SIG-M5 (cell line): ENCODE measurements at regions not wholly inside any gene's neighbourhood (a gene's known extent, or its start where the extent isn't known, plus 50 kb on each side); places are given as distances from the start of the nearest gene placed in this dataset.

Experiments
- DNase-seq: peaks from one replicate; lab custom pipeline; 2025; lab: John Stamatoyannopoulos, UW

- no peak for DNase-seq
Observed at GRCh38 chr5:39605145-39605544, 180.4 kb upstream of the DAB2 start.

GRCh38 chr5:39604491-39604890, 179.7 kb upstream of the DAB2 start:
- no peak for DNase-seq

GRCh38 chr5:39599721-39600431, 175.1 kb upstream of the DAB2 start:
- DNase-seq, result no peak

- no peak for DNase-seq
Observed at GRCh38 chr5:39598661-39599248, 174.0 kb upstream of the DAB2 start.

- DNase-seq, result no peak
Observed at GRCh38 chr5:39588179-39588578, 163.4 kb upstream of the DAB2 start.

GRCh38 chr5:39587675-39588074, 162.9 kb upstream of the DAB2 start:
- no peak for DNase-seq

GRCh38 chr5:39586185-39586584, 161.4 kb upstream of the DAB2 start:
- DNase-seq, result no peak

GRCh38 chr5:39584927-39585326, 160.1 kb upstream of the DAB2 start:
- DNase-seq, result no peak

- DNase-seq, result no peak
Observed at GRCh38 chr5:39580702-39581453, 156.1 kb upstream of the DAB2 start.

GRCh38 chr5:39579750-39580149, 155.0 kb upstream of the DAB2 start:
- DNase-seq, result no peak

GRCh38 chr5:39578887-39579497, 154.2 kb upstream of the DAB2 start:
- DNase-seq, result no peak

- no peak for DNase-seq
Observed at GRCh38 chr5:39577529-39577928, 152.7 kb upstream of the DAB2 start.

GRCh38 chr5:39570403-39571027, 145.7 kb upstream of the DAB2 start:
- DNase-seq, result no peak

GRCh38 chr5:39569857-39570256, 145.1 kb upstream of the DAB2 start:
- DNase-seq, result no peak

GRCh38 chr5:39566891-39567290, 142.1 kb upstream of the DAB2 start:
- no peak for DNase-seq

GRCh38 chr5:39566029-39566428, 141.2 kb upstream of the DAB2 start:
- DNase-seq, result no peak

GRCh38 chr5:39561421-39561820, 136.6 kb upstream of the DAB2 start:
- DNase-seq, result no peak

GRCh38 chr5:39560726-39561125, 135.9 kb upstream of the DAB2 start:
- DNase-seq, result no peak

- DNase-seq, result no peak
Observed at GRCh38 chr5:39559923-39560322, 135.1 kb upstream of the DAB2 start.

GRCh38 chr5:39558541-39558940, 133.8 kb upstream of the DAB2 start:
- DNase-seq, result no peak

- no peak for DNase-seq
Observed at GRCh38 chr5:39555788-39556187, 131.0 kb upstream of the DAB2 start.

- DNase-seq, result no peak
Observed at GRCh38 chr5:39547553-39548154, 122.9 kb upstream of the DAB2 start.
